ENCODE measurements at regions not wholly inside any gene's neighbourhood (a gene's known extent, or its start where the extent isn't known, plus 50 kb on each side); places are given as distances from the start of the nearest gene placed in this dataset.

GRCh38 chrX:16376056-16376455 is 208.8 kb downstream of the MAGEB17 start:
- Mint-ChIP-seq H3K36me3 (ENCODE audit: insufficient read depth) (no peaks in the 10 kb centered on the region), H3K4me3 (no peak overlapping the region), H3K4me1 (ENCODE audit: low read depth) (no peaks in the 10 kb centered on the region), H3K27me3 (ENCODE audit: low read depth) (peaks cover 5% of the 10 kb centered on the region), H3K9me3 (no peaks in the 10 kb centered on the region)
- ATAC-seq (no peak), DNase-seq (no peak)

- H3K27me3 Mint-ChIP-seq (ENCODE audit: low read depth), result no peaks in the 10 kb centered on the region
- ATAC-seq (no peak), DNase-seq (no peak)
- no peak overlapping the region for H3K4me3 Mint-ChIP-seq
- no peaks in the 10 kb centered on the region for H3K36me3 Mint-ChIP-seq (ENCODE audit: insufficient read depth)
- no peaks in the 10 kb centered on the region for H3K9me3 Mint-ChIP-seq
- no peaks in the 10 kb centered on the region for H3K4me1 Mint-ChIP-seq (ENCODE audit: low read depth)
These were observed 218.8 kb downstream of the MAGEB17 start for GRCh38 chrX:16386126-16386525.

DNA sequence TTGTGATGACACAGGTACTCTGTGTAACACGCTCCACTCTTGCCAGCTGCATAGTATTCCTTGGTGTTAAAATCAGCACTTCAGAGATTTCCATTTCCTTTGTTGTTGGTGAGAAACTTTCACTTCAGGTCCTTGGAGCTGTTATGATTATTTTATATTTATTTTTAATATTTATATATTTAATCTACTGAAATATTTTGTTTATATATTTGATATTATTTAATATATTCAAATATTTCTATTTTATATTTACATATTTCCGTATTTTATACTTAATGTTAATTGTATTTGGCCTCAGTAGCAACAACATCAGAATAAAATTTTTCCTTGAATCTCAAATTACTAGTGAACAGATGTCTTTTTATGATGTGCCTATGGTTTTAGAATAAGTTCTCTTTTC is 225.3 kb downstream of the MAGEB17 start:
- Mint-ChIP-seq H3K9me3 (no peaks in the 10 kb centered on the region), H3K27me3 (ENCODE audit: low read depth) (no peaks in the 10 kb centered on the region), H3K4me3 (no peak overlapping the region), H3K36me3 (ENCODE audit: insufficient read depth) (no peaks in the 10 kb centered on the region), H3K4me1 (ENCODE audit: low read depth) (no peaks in the 10 kb centered on the region)
- ATAC-seq (no peak), DNase-seq (no peak)

- Mint-ChIP-seq H3K36me3 (ENCODE audit: insufficient read depth) (no peaks in the 10 kb centered on the region), H3K9me3 (no peaks in the 10 kb centered on the region), H3K4me1 (ENCODE audit: low read depth) (no peaks in the 10 kb centered on the region), H3K27me3 (ENCODE audit: low read depth) (no peaks in the 10 kb centered on the region), H3K4me3 (no peak overlapping the region)
- no peak for DNase-seq
- ATAC-seq, result no peak
These were observed 227.0 kb downstream of the MAGEB17 start for GRCh38 chrX:16394290-16394689.

DNA sequence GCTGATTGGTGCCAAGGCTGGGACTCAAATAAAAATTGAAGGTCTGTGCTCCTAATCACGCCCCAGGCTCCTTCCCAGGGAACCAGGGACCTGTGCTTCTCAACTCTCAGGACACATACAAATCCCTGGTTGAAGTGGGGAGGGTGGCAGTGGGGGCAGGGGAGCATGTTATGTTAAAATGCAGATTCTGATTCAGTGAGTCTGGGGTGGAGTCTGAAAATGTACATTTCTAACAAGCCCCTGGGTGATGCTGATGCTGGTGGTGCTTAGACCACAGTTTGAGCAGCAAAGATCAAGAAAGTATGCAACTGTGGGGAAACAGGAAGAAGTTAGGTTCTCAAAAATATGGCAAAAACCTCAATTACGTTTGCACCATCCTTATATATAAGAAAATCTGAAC is 236.5 kb downstream of the MAGEB17 start:
- H3K4me3 Mint-ChIP-seq, result no peak overlapping the region
- H3K4me1 Mint-ChIP-seq (ENCODE audit: low read depth), result no peaks in the 10 kb centered on the region
- no peak for ATAC-seq
- no peaks in the 10 kb centered on the region for H3K36me3 Mint-ChIP-seq (ENCODE audit: insufficient read depth)
- H3K27me3 Mint-ChIP-seq (ENCODE audit: low read depth), result no peaks in the 10 kb centered on the region
- H3K9me3 Mint-ChIP-seq, result no peaks in the 10 kb centered on the region
- DNase-seq, result no peak

DNA sequence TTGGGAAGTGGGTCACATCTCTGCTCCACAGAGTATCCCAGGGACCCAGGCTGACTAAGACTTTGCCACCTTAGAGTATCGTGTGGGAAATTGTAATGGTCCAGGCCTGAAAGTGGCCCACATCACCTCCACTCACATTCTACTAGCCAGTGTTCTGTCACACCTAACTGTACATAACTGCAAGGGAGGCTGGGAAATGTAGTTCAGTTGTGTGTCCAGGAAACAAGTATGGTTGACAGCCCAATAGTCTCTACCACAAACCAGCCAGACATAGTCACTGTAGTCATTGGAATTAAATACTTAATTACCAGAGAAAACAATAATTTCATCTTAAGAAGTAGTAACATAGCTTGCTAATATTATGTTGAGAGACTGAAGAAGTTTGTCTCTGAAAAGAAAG is 233.4 kb upstream of the S100G start:
- no peaks in the 10 kb centered on the region for H3K36me3 Mint-ChIP-seq (ENCODE audit: insufficient read depth)
- DNase-seq, result no peak
- ATAC-seq, result no peak
- no peaks in the 10 kb centered on the region for H3K4me1 Mint-ChIP-seq (ENCODE audit: low read depth)
- no peaks in the 10 kb centered on the region for H3K9me3 Mint-ChIP-seq
- no peak overlapping the region for H3K4me3 Mint-ChIP-seq
- H3K27me3 Mint-ChIP-seq (ENCODE audit: low read depth), result no peaks in the 10 kb centered on the region

DNA sequence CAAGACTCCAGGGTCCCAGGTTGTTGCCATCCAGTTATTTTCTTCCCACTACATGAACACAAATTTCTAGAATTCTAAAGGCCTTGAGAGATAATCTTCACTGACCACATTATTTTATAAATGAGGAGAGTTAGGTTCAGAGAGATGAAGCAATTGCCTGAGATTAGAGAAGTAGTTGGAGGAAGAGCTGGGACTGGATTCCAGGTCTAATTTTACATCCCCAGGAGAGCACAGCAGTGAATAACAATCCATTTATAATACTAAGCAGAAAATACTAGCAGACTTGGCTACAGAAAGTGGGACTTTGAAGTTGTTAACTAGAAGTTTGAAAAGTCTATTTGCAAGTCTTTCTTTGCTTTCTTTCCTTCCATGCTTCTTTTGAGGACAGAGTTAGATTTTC is 231.3 kb upstream of the S100G start:
- Mint-ChIP-seq H3K9me3 (no peaks in the 10 kb centered on the region), H3K4me3 (no peak overlapping the region), H3K36me3 (ENCODE audit: insufficient read depth) (no peaks in the 10 kb centered on the region), H3K4me1 (ENCODE audit: low read depth) (no peaks in the 10 kb centered on the region), H3K27me3 (ENCODE audit: low read depth) (no peaks in the 10 kb centered on the region)
- DNase-seq (no peak), ATAC-seq (no peak)

- H3K4me1 Mint-ChIP-seq (ENCODE audit: low read depth), result peaks cover 11% of the 10 kb centered on the region
- H3K4me3 Mint-ChIP-seq, result no peak overlapping the region
- no peaks in the 10 kb centered on the region for H3K36me3 Mint-ChIP-seq (ENCODE audit: insufficient read depth)
- DNase-seq (no peak), ATAC-seq (no peak)
- H3K9me3 Mint-ChIP-seq, result no peaks in the 10 kb centered on the region
- no peaks in the 10 kb centered on the region for H3K27me3 Mint-ChIP-seq (ENCODE audit: low read depth)
These were observed 222.3 kb upstream of the S100G start for GRCh38 chrX:16427668-16428067.

DNA sequence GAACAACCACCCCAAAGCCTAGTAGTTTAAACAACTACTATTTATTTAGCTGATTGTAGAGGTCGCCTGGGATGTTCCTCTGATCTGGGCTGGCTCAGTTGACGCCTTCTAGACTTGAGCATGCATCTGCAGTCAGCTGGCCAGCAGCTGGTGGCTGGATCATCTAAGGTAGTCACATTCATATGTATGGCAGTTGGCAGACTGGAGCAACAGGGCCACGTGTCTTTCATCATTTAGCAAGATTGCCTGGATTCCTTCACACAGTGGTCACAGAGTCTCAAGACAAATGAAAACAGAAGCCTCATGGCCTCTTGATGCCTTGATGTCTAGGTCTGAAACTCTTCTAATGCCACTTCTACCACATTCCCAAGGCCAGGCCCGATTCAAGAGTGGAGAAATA is 220.6 kb upstream of the S100G start:
- Mint-ChIP-seq H3K4me1 (ENCODE audit: low read depth) (peaks cover 14% of the 10 kb centered on the region), H3K36me3 (ENCODE audit: insufficient read depth) (no peaks in the 10 kb centered on the region), H3K9me3 (no peaks in the 10 kb centered on the region), H3K27me3 (ENCODE audit: low read depth) (no peaks in the 10 kb centered on the region), H3K4me3 (no peak overlapping the region)
- ATAC-seq, result no peak
- DNase-seq, result no peak

DNA sequence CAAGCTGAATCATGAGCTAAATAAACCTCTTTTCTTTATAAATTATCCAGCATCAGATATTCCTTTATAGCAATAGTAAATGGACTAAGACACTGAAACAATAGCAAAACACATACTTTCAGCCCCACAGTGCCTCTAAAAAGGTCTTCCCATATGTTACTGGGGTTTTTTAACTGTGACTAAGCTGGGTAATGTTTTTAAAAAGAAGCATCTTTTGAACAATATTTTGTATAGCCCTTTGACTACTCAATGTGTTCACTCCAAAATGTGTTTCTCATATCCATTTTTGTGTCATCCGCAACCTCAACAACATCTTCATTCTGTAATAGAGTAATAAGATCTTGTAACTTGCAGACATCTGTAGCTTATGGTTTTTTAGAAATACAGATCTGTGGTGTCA is 218.7 kb upstream of the S100G start:
- Mint-ChIP-seq H3K4me1 (ENCODE audit: low read depth) (peaks cover 13% of the 10 kb centered on the region), H3K9me3 (no peaks in the 10 kb centered on the region), H3K36me3 (ENCODE audit: insufficient read depth) (no peaks in the 10 kb centered on the region), H3K4me3 (no peak overlapping the region), H3K27me3 (ENCODE audit: low read depth) (no peaks in the 10 kb centered on the region)
- DNase-seq (no peak), ATAC-seq (no peak)

DNA sequence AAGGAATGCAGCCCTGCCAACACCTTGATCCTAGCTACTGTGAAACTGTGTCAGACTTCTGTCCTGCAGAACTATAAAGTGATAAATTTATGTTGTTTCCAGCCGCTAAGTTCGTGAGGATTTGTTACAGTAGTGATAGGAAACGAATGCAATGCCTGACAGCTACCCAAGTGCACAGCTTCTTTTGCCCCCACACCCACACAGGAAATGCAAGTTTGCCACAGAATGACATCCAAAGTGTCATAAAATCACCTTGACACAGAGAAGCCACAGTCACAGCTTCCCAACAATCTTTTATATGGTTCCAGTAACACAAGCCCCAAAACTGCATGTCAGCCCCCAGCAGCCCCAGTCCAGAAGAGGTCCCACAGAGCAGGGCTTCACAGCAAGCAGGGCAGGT is 216.9 kb upstream of the S100G start:
- no peaks in the 10 kb centered on the region for H3K36me3 Mint-ChIP-seq (ENCODE audit: insufficient read depth)
- H3K4me3 Mint-ChIP-seq, result no peak overlapping the region
- peak in 1 of 2 donors; percentile 38 for ATAC-seq
- no peaks in the 10 kb centered on the region for H3K27me3 Mint-ChIP-seq (ENCODE audit: low read depth)
- no peaks in the 10 kb centered on the region for H3K9me3 Mint-ChIP-seq
- peaks cover 15% of the 10 kb centered on the region for H3K4me1 Mint-ChIP-seq (ENCODE audit: low read depth)
- no peak for DNase-seq

DNA sequence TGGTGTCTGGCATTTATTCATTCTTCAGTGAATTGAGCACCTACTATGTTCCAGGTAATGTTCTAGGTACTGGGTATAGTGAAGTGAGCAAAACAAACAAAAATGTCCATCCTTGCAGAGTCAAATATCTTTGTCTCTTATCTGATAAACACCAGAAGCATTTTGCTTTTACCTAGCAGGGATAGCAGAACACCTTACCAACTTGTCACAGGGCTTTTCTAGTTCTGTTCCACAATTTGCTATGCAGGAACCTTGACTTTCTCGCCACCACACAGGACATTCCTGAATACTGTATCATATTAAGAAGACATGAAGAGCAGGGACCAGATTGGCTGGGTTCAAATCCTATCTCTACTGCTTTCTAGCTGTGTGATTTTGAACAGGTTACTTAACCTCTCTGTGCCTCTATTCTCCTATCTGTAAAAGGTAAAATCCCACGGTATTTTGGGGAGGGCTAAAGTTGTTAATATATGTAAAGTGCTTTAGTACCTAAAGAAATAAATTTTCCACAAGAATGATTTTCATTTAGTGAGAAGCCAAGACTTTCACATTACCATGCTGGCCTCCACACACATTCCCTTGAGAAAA is 214.5 kb upstream of the S100G start:
- DNase-seq (no peak), ATAC-seq (no peak)
- no peaks in the 10 kb centered on the region for H3K27me3 Mint-ChIP-seq (ENCODE audit: low read depth)
- no peaks in the 10 kb centered on the region for H3K9me3 Mint-ChIP-seq
- peaks cover 15% of the 10 kb centered on the region for H3K4me1 Mint-ChIP-seq (ENCODE audit: low read depth)
- no peaks in the 10 kb centered on the region for H3K36me3 Mint-ChIP-seq (ENCODE audit: insufficient read depth)
- H3K4me3 Mint-ChIP-seq, result no peak overlapping the region

DNA sequence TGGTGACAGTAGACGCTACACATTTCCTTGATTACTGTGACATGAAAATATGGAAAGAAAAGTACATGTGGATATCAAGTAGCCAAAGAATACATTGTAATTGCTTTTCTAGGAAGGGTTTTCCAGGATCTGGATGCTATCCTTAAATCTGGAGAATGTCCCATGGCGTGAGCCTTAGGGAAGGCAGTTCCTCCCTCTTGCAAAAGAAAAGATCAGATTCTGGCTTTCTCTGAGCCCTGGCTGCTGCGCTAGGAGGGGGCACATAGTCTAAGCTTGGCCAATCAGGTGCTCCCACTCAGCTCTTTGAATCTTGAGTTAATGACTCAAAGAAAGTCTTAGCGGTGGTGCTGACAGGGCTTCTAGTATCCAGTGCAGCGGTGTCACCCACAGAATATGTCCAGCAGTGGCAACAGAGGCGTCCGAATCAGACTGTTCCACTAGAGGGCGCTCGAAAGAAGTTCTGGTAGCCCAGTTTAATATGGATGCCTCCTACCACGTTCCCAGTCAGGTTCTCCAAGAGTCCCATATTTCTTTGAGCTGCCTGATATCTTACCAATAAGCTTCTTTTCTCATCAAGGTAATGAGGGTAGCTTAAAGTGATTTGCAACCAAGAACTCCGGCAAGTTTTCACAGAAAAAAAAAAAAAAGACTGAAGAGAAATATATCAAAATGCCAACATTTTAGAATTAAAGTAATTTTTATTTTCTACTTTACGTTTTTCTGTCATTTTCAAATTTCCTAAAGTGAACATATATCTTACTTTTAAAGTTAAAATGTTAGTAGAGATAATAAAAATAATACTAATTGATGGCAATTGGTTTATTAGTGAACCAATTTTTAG is 213.4 kb upstream of the S100G start:
- H3K36me3 Mint-ChIP-seq (ENCODE audit: insufficient read depth), result no peaks in the 10 kb centered on the region
- H3K4me3 Mint-ChIP-seq, result no peak overlapping the region
- ATAC-seq (peak; percentile 73 to 74), DNase-seq (peak; percentile 59)
- H3K9me3 Mint-ChIP-seq, result no peaks in the 10 kb centered on the region
- H3K27me3 Mint-ChIP-seq (ENCODE audit: low read depth), result no peaks in the 10 kb centered on the region
- H3K4me1 Mint-ChIP-seq (ENCODE audit: low read depth), result peaks cover 15% of the 10 kb centered on the region

- no peak for ATAC-seq
- Mint-ChIP-seq H3K4me3 (no peak overlapping the region), H3K9me3 (no peaks in the 10 kb centered on the region), H3K36me3 (ENCODE audit: insufficient read depth) (no peaks in the 10 kb centered on the region), H3K4me1 (ENCODE audit: low read depth) (peaks cover 2% of the 10 kb centered on the region), H3K27me3 (ENCODE audit: low read depth) (no peaks in the 10 kb centered on the region)
- no peak for DNase-seq
These were observed 209.5 kb upstream of the S100G start for GRCh38 chrX:16440446-16440845.

- H3K4me1 Mint-ChIP-seq (ENCODE audit: low read depth), result peaks cover 14% of the 10 kb centered on the region
- no peak for ATAC-seq
- no peak overlapping the region for H3K4me3 Mint-ChIP-seq
- no peaks in the 10 kb centered on the region for H3K9me3 Mint-ChIP-seq
- H3K36me3 Mint-ChIP-seq (ENCODE audit: insufficient read depth), result no peaks in the 10 kb centered on the region
- DNase-seq, result no peak
- H3K27me3 Mint-ChIP-seq (ENCODE audit: low read depth), result no peaks in the 10 kb centered on the region
These were observed 205.6 kb upstream of the S100G start for GRCh38 chrX:16444353-16444752.

Data from activated T-cell treated with anti-CD3 and anti-CD28 coated beads, Interleukin-2, amount 50 U/mL, for 4 hours (primary cell).